Suprapubic skin (tissue), 3 donors: ENCODE measurements at regions not wholly inside any gene's neighbourhood (a gene's known extent, or its start where the extent isn't known, plus 50 kb on each side); places are given as distances from the start of the nearest gene placed in this dataset.

ENCODE experiments used
- POLR2AphosphoS5 ChIP-seq, 3 donors: sonication (generic); formaldehyde crosslinking; IDR thresholded peaks; one replicate each; pipeline ENCODE4 v1.6.1; 2017; ENCODE audit warnings: antibody characterized with exemption in 3 of 3
- TF ChIP-seq, protein P1 (sequence below), 2 donors: fragments of 200-600 bp in 1 of 2; fragments of 450-650 bp in 1 of 2; sonication (generic) in 1 of 2; IDR thresholded peaks; one replicate each; pipeline ENCODE4 v1.5.1; 2016 to 2019; ENCODE audit warnings: antibody characterized with exemption in 2 of 2, mild to moderate bottlenecking in 1 of 2, moderate library complexity in 1 of 2

DNA sequence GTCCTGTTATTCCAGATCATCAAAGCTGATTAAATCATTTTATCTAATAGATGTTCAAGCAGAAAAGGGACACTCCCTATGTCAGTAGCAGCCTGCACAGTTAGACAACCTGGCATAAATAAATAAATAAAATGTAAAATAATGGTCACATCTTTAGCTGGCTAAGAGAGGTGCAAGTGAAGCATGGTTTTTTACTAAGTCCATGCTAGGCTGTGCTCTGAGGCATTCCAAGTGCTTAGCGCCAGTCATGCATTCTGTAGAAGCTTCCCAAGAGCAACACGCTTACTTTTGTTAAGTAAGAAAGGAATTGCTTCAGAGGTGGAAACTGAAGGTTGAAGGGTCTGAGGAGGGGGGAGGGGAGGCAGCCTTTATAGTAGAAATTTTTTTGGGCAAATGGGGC is 351.2 kb downstream of the CDH2 start:
- no peak for TF ChIP-seq POLR2AphosphoS5 (IDR thresholded peaks at IDR 0.05)
- TF ChIP-seq, protein P1, sequence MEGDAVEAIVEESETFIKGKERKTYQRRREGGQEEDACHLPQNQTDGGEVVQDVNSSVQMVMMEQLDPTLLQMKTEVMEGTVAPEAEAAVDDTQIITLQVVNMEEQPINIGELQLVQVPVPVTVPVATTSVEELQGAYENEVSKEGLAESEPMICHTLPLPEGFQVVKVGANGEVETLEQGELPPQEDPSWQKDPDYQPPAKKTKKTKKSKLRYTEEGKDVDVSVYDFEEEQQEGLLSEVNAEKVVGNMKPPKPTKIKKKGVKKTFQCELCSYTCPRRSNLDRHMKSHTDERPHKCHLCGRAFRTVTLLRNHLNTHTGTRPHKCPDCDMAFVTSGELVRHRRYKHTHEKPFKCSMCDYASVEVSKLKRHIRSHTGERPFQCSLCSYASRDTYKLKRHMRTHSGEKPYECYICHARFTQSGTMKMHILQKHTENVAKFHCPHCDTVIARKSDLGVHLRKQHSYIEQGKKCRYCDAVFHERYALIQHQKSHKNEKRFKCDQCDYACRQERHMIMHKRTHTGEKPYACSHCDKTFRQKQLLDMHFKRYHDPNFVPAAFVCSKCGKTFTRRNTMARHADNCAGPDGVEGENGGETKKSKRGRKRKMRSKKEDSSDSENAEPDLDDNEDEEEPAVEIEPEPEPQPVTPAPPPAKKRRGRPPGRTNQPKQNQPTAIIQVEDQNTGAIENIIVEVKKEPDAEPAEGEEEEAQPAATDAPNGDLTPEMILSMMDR (IDR thresholded peaks at IDR 0.05) = no peak
